ENCODE measurements at regions not wholly inside any gene's neighbourhood (a gene's known extent, or its start where the extent isn't known, plus 50 kb on each side); places are given as distances from the start of the nearest gene placed in this dataset.
"Not testable (repeated sequence)": the region's sequence is repeated elsewhere in the genome, so short reads cannot be mapped to it uniquely, and the experiment has no call there.

DNA sequence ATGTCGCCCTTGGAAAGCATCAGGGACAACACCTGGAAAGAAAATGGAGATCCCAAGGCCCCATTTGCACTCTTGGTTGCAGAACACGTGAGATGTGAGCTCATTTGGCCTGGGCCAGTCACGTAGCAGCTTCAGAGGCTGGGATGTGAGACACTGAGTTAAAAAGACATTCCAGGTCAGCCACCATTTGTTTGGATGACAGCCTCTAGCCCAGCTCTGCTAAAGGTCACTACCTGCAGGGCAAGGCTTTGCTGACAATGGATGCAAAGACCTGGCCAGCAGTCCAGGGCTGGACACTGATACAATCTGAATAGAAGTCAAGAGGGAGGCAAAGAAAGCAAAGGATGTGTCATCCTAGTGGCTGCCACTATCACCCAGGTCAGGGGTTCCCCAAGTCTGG lies 83.9 kb upstream of the LRPPRC start:
- H3K9me3 ChIP-seq (ENCODE audit: control insufficient read depth, low read length) = no peaks in the 10 kb centered on the region
- H3K36me3 ChIP-seq (ENCODE audit: control insufficient read depth, insufficient read depth, low read length) = no peaks in the 10 kb centered on the region
- no peak overlapping the region for H3K4me3 ChIP-seq (ENCODE audit: insufficient read depth, low read depth, low read length, poor library complexity, severe bottlenecking)
- H3K4me1 ChIP-seq (ENCODE audit: control insufficient read depth, insufficient read depth, low read length, poor library complexity, severe bottlenecking) = no peaks in the 10 kb centered on the region
- no peaks in the 10 kb centered on the region for H3K27me3 ChIP-seq (replicated peaks; ENCODE audit: control insufficient read depth, insufficient read depth, low read length, poor library complexity, severe bottlenecking)
- no peak overlapping the region for H3K27ac ChIP-seq (ENCODE audit: insufficient read depth, low read length, poor library complexity, severe bottlenecking)
- DNase-seq = no peak

DNA sequence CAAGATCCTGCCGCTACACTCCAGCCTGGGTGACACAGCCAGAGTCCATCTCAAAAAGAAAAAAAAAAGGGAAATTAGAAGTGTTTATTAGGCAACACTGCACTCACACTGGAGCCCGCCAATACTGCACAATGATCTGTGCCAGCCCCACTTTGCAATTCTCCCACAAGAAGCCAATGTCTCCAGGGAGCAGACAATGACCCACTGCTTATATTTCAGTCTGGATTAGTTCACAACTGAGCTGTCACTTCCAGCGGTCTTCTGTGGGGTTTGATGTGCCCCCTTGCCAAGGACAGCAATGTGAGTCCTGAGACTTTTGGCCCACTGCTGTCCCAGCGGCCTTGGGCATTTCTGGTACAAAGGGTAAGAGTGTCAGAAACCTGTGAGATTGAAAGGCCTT lies 85.6 kb upstream of the PPM1B start:
- H3K9me3 ChIP-seq (ENCODE audit: control insufficient read depth, low read length) = no peaks in the 10 kb centered on the region
- H3K4me3 ChIP-seq (ENCODE audit: insufficient read depth, low read depth, low read length, poor library complexity, severe bottlenecking) = no peak overlapping the region
- H3K27ac ChIP-seq (ENCODE audit: insufficient read depth, low read length, poor library complexity, severe bottlenecking) = no peak overlapping the region
- peaks cover 4% of the 10 kb centered on the region for H3K4me1 ChIP-seq (ENCODE audit: control insufficient read depth, insufficient read depth, low read length, poor library complexity, severe bottlenecking)
- no peaks in the 10 kb centered on the region for H3K36me3 ChIP-seq (ENCODE audit: control insufficient read depth, insufficient read depth, low read length)
- no peak for DNase-seq
- no peaks in the 10 kb centered on the region for H3K27me3 ChIP-seq (replicated peaks; ENCODE audit: control insufficient read depth, insufficient read depth, low read length, poor library complexity, severe bottlenecking)

- H3K27me3 ChIP-seq (replicated peaks; ENCODE audit: control insufficient read depth, insufficient read depth, low read length, poor library complexity, severe bottlenecking) = no peaks in the 10 kb centered on the region
- no peak overlapping the region for H3K27ac ChIP-seq (ENCODE audit: insufficient read depth, low read length, poor library complexity, severe bottlenecking)
- H3K4me3 ChIP-seq (ENCODE audit: insufficient read depth, low read depth, low read length, poor library complexity, severe bottlenecking) = no peak overlapping the region
- no peak for DNase-seq
- H3K9me3 ChIP-seq (ENCODE audit: control insufficient read depth, low read length) = no peaks in the 10 kb centered on the region
- H3K4me1 ChIP-seq (ENCODE audit: control insufficient read depth, insufficient read depth, low read length, poor library complexity, severe bottlenecking) = peaks cover 4% of the 10 kb centered on the region
- no peaks in the 10 kb centered on the region for H3K36me3 ChIP-seq (ENCODE audit: control insufficient read depth, insufficient read depth, low read length)
These were observed 83.8 kb upstream of the PPM1B start for GRCh38 chr2:44084850-44085249.

- Histone ChIP-seq H3K9me3 (ENCODE audit: control insufficient read depth, low read length) (no peaks in the 10 kb centered on the region), H3K27me3 (replicated peaks; ENCODE audit: control insufficient read depth, insufficient read depth, low read length, poor library complexity, severe bottlenecking) (no peaks in the 10 kb centered on the region), H3K36me3 (ENCODE audit: control insufficient read depth, insufficient read depth, low read length) (no peaks in the 10 kb centered on the region), H3K4me1 (ENCODE audit: control insufficient read depth, insufficient read depth, low read length, poor library complexity, severe bottlenecking) (peaks cover 4% of the 10 kb centered on the region), H3K4me3 (ENCODE audit: insufficient read depth, low read depth, low read length, poor library complexity, severe bottlenecking) (no peak overlapping the region), H3K27ac (ENCODE audit: insufficient read depth, low read length, poor library complexity, severe bottlenecking) (no peak overlapping the region)
- DNase-seq = no peak
These were observed 82.0 kb upstream of the PPM1B start for GRCh38 chr2:44086629-44087028.

- DNase-seq = peak; percentile 51 to 74 (median 60)
- H3K4me1 ChIP-seq (ENCODE audit: control insufficient read depth, insufficient read depth, low read length, poor library complexity, severe bottlenecking) = peaks cover 4% of the 10 kb centered on the region
- H3K27ac ChIP-seq (ENCODE audit: insufficient read depth, low read length, poor library complexity, severe bottlenecking) = peak overlapping the region; percentile 49
- no peaks in the 10 kb centered on the region for H3K36me3 ChIP-seq (ENCODE audit: control insufficient read depth, insufficient read depth, low read length)
- H3K27me3 ChIP-seq (replicated peaks; ENCODE audit: control insufficient read depth, insufficient read depth, low read length, poor library complexity, severe bottlenecking) = no peaks in the 10 kb centered on the region
- H3K4me3 ChIP-seq (ENCODE audit: insufficient read depth, low read depth, low read length, poor library complexity, severe bottlenecking) = peak overlapping the region; percentile 54
- no peaks in the 10 kb centered on the region for H3K9me3 ChIP-seq (ENCODE audit: control insufficient read depth, low read length)
These were observed 81.5 kb upstream of the PPM1B start for GRCh38 chr2:44087036-44087713.

GRCh38 chr2:44087714-44088092 lies 81.0 kb upstream of the PPM1B start:
- Histone ChIP-seq H3K4me3 (ENCODE audit: insufficient read depth, low read depth, low read length, poor library complexity, severe bottlenecking) (peak overlapping the region; percentile 54), H3K9me3 (ENCODE audit: control insufficient read depth, low read length) (no peaks in the 10 kb centered on the region), H3K36me3 (ENCODE audit: control insufficient read depth, insufficient read depth, low read length) (no peaks in the 10 kb centered on the region), H3K27ac (ENCODE audit: insufficient read depth, low read length, poor library complexity, severe bottlenecking) (no peak overlapping the region), H3K4me1 (ENCODE audit: control insufficient read depth, insufficient read depth, low read length, poor library complexity, severe bottlenecking) (peaks cover 4% of the 10 kb centered on the region), H3K27me3 (replicated peaks; ENCODE audit: control insufficient read depth, insufficient read depth, low read length, poor library complexity, severe bottlenecking) (no peaks in the 10 kb centered on the region)
- DNase-seq = no peak

DNA sequence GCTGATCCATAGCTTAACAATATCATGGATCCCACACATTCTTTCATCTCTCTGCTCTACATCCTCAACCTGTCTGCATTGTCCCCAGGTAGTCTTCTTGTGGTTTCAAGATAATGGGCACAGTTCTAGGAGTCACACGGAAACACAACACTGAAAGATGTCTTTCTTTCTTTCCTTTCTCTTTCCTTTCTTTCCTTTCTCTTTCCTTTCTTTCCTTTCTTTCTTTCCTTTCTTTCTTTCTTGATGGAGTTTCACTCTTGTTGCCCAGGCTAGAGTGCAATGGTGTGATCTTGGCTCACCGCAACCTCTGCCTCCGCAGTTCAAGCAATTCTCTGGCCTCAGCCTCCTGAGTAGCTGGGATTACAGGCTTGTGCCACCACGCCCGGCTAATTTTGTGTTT lies 76.2 kb upstream of the PPM1B start:
- H3K4me3 ChIP-seq (ENCODE audit: insufficient read depth, low read depth, low read length, poor library complexity, severe bottlenecking); H3K9me3 ChIP-seq (ENCODE audit: control insufficient read depth, low read length); H3K4me1 ChIP-seq (ENCODE audit: control insufficient read depth, insufficient read depth, low read length, poor library complexity, severe bottlenecking); H3K27ac ChIP-seq (ENCODE audit: insufficient read depth, low read length, poor library complexity, severe bottlenecking); DNase-seq; H3K36me3 ChIP-seq (ENCODE audit: control insufficient read depth, insufficient read depth, low read length); H3K27me3 ChIP-seq (replicated peaks; ENCODE audit: control insufficient read depth, insufficient read depth, low read length, poor library complexity, severe bottlenecking): not testable (repeated sequence)

DNA sequence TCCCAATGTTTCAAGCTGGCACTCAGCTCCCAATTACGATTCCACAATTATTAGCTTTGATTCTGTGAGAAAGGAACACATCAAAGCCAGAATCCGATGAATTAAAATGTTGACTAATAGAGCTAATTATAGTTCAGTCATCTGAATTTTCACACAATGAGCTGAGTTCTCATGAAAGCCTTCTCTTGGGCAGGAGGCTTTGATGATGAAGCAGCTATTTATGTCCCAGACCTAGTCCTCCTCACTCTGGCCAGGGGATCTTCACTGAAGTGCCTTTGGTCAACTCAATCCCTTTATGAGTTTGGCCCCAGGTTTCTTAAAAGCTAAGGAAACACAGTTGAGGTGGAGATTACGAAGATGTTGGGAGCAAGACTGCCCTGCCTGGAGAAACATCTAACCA lies 74.7 kb upstream of the PPM1B start:
- DNase-seq = no peak
- H3K4me1 ChIP-seq (ENCODE audit: control insufficient read depth, insufficient read depth, low read length, poor library complexity, severe bottlenecking) = no peaks in the 10 kb centered on the region
- H3K27ac ChIP-seq (ENCODE audit: insufficient read depth, low read length, poor library complexity, severe bottlenecking) = no peak overlapping the region
- H3K4me3 ChIP-seq (ENCODE audit: insufficient read depth, low read depth, low read length, poor library complexity, severe bottlenecking) = no peak overlapping the region
- H3K27me3 ChIP-seq (replicated peaks; ENCODE audit: control insufficient read depth, insufficient read depth, low read length, poor library complexity, severe bottlenecking) = no peaks in the 10 kb centered on the region
- H3K36me3 ChIP-seq (ENCODE audit: control insufficient read depth, insufficient read depth, low read length) = no peaks in the 10 kb centered on the region
- no peaks in the 10 kb centered on the region for H3K9me3 ChIP-seq (ENCODE audit: control insufficient read depth, low read length)

- Histone ChIP-seq H3K4me3 (ENCODE audit: insufficient read depth, low read depth, low read length, poor library complexity, severe bottlenecking) (no peak overlapping the region), H3K9me3 (ENCODE audit: control insufficient read depth, low read length) (no peaks in the 10 kb centered on the region), H3K27ac (ENCODE audit: insufficient read depth, low read length, poor library complexity, severe bottlenecking) (no peak overlapping the region), H3K4me1 (ENCODE audit: control insufficient read depth, insufficient read depth, low read length, poor library complexity, severe bottlenecking) (no peaks in the 10 kb centered on the region), H3K27me3 (replicated peaks; ENCODE audit: control insufficient read depth, insufficient read depth, low read length, poor library complexity, severe bottlenecking) (no peaks in the 10 kb centered on the region), H3K36me3 (ENCODE audit: control insufficient read depth, insufficient read depth, low read length) (no peaks in the 10 kb centered on the region)
- no peak for DNase-seq
These were observed 71.3 kb upstream of the PPM1B start for GRCh38 chr2:44097322-44097907.

GRCh38 chr2:44098050-44098449 lies 70.6 kb upstream of the PPM1B start:
- Histone ChIP-seq H3K4me1 (ENCODE audit: control insufficient read depth, insufficient read depth, low read length, poor library complexity, severe bottlenecking) (no peaks in the 10 kb centered on the region), H3K36me3 (ENCODE audit: control insufficient read depth, insufficient read depth, low read length) (no peaks in the 10 kb centered on the region), H3K27ac (ENCODE audit: insufficient read depth, low read length, poor library complexity, severe bottlenecking) (no peak overlapping the region), H3K9me3 (ENCODE audit: control insufficient read depth, low read length) (no peaks in the 10 kb centered on the region), H3K27me3 (replicated peaks; ENCODE audit: control insufficient read depth, insufficient read depth, low read length, poor library complexity, severe bottlenecking) (no peaks in the 10 kb centered on the region), H3K4me3 (ENCODE audit: insufficient read depth, low read depth, low read length, poor library complexity, severe bottlenecking) (no peak overlapping the region)
- no peak for DNase-seq

Data from effector memory CD4-positive, alpha-beta T cell (primary cell).